GM19395 (cell line): ENCODE measurements at regions not wholly inside any gene's neighbourhood (a gene's known extent, or its start where the extent isn't known, plus 50 kb on each side); places are given as distances from the start of the nearest gene placed in this dataset.

Experiments used
- ATAC-seq: cut with Tn5 transposase; IDR thresholded peaks from one replicate; pipeline ENCODE4 v1.9.1; 2021; ENCODE audit warnings: mild to moderate bottlenecking, moderate library complexity; ENCODE audit not compliant: unreplicated experiment

GRCh38 chr2:12502759-12503158 lies 214.0 kb upstream of the TRIB2 start:
- no peak for ATAC-seq

GRCh38 chr2:12504443-12504842 lies 212.3 kb upstream of the TRIB2 start:
- ATAC-seq, result peak; percentile 42

- no peak for ATAC-seq
Observed at GRCh38 chr2:12506846-12507245, 209.9 kb upstream of the TRIB2 start.

- ATAC-seq, result peak; percentile 72
Observed at GRCh38 chr2:12507295-12507694, 209.4 kb upstream of the TRIB2 start.

- no peak for ATAC-seq
Observed at GRCh38 chr2:12510070-12510469, 206.7 kb upstream of the TRIB2 start.

GRCh38 chr2:12513339-12513738 lies 203.4 kb upstream of the TRIB2 start:
- ATAC-seq, result no peak

GRCh38 chr2:12514168-12514567 lies 202.6 kb upstream of the TRIB2 start:
- no peak for ATAC-seq

- no peak for ATAC-seq
Observed at GRCh38 chr2:12514631-12515437, 201.9 kb upstream of the TRIB2 start.

- ATAC-seq, result no peak
Observed at GRCh38 chr2:12515871-12516270, 200.9 kb upstream of the TRIB2 start.

GRCh38 chr2:12533337-12534005 lies 183.3 kb upstream of the TRIB2 start:
- ATAC-seq, result no peak

- no peak for ATAC-seq
Observed at GRCh38 chr2:12534646-12535263, 182.0 kb upstream of the TRIB2 start.

- ATAC-seq, result no peak
Observed at GRCh38 chr2:12536976-12537375, 179.8 kb upstream of the TRIB2 start.

- no peak for ATAC-seq
Observed at GRCh38 chr2:12538138-12538694, 178.5 kb upstream of the TRIB2 start.

GRCh38 chr2:12539336-12539735 lies 177.4 kb upstream of the TRIB2 start:
- no peak for ATAC-seq

- no peak for ATAC-seq
Observed at GRCh38 chr2:12539776-12540562, 176.8 kb upstream of the TRIB2 start.

- ATAC-seq, result no peak
Observed at GRCh38 chr2:12543076-12543977, 173.4 kb upstream of the TRIB2 start.

- ATAC-seq, result peak; percentile 90
Observed at GRCh38 chr2:12543978-12544558, 172.7 kb upstream of the TRIB2 start.

- ATAC-seq, result no peak
Observed at GRCh38 chr2:12547566-12548170, 169.1 kb upstream of the TRIB2 start.

- no peak for ATAC-seq
Observed at GRCh38 chr2:12548906-12549305, 167.8 kb upstream of the TRIB2 start.
